Caco-2 (cell line): ENCODE measurements at regions not wholly inside any gene's neighbourhood (a gene's known extent, or its start where the extent isn't known, plus 50 kb on each side); places are given as distances from the start of the nearest gene placed in this dataset.

Source experiments
- BruUV-seq: library from RNA; stranded (reverse); fragments of 400-500 nt; replicated peaks from 2 replicates; lab custom pipeline; 2021; lab: Mats Ljungman, UMichigan
- CTCF ChIA-PET: fragments of 300-600 bp; sonication (Branson Sonifier 250); formaldehyde crosslinking; loops from one replicate; lab custom pipeline; 2022; ENCODE audit warnings: antibody characterized with exemption; lab: Charles Lee
- POLR2A ChIA-PET: fragments of 300-600 bp; sonication (Branson Sonifier 250); formaldehyde crosslinking; loops from one replicate; lab custom pipeline; 2022; ENCODE audit warnings: antibody characterized with exemption; lab: Charles Lee
- DNase-seq, 2 experiments: peaks; one replicate each; pipeline versions ENCODE4 v3.0.0 to v3.0.0-alpha.2; 2020 to 2022
- H3K27me3 ChIP-seq: replicated peaks from 2 replicates; pipeline ENCODE4 v1.6.0; 2011; ENCODE audit warnings: low read length; ENCODE audit not compliant: control insufficient read depth, insufficient read depth
- H3K36me3 ChIP-seq: 2 replicates; pipeline ENCODE4 v1.5.1; 2011; ENCODE audit warnings: low read length; ENCODE audit not compliant: control insufficient read depth, insufficient read depth
- H3K4me1 ChIP-seq: fragments of 250-450 bp; sonication (Bioruptor Pico); 2 replicates; pipeline ENCODE4 v1.5.1; 2020; ENCODE audit warnings: mild to moderate bottlenecking
- H3K4me3 ChIP-seq: 2 replicates; pipeline ENCODE4 v1.5.1; 2011; ENCODE audit warnings: low read depth, mild to moderate bottlenecking, control low read depth, low read length
- H3K9me3 ChIP-seq: fragments of 250-450 bp; sonication (Bioruptor Pico); 2 replicates; pipeline ENCODE4 v1.5.1; 2020; ENCODE audit warnings: mild to moderate bottlenecking, moderate library complexity
- H3K27ac Mint-ChIP-seq: one replicate; pipeline ENCODE4 v1.8.0; 2022; ENCODE audit warnings: mixed read lengths; ENCODE audit not compliant: unreplicated experiment
- H3K27me3 Mint-ChIP-seq: one replicate; pipeline ENCODE4 v1.8.0; 2022; ENCODE audit warnings: mixed read lengths; ENCODE audit not compliant: insufficient read depth, unreplicated experiment
- H3K36me3 Mint-ChIP-seq: one replicate; pipeline ENCODE4 v1.8.0; 2022; ENCODE audit warnings: mild to moderate bottlenecking, mixed read lengths; ENCODE audit not compliant: insufficient read depth, unreplicated experiment
- H3K4me1 Mint-ChIP-seq: one replicate; pipeline ENCODE4 v1.8.0; 2022; ENCODE audit warnings: low read depth, mixed read lengths; ENCODE audit not compliant: unreplicated experiment
- H3K4me3 Mint-ChIP-seq: one replicate; pipeline ENCODE4 v1.8.0; 2022; ENCODE audit warnings: mild to moderate bottlenecking, moderate library complexity, mixed read lengths; ENCODE audit not compliant: unreplicated experiment
- H3K9me3 Mint-ChIP-seq: one replicate; pipeline ENCODE4 v1.8.0; 2022; ENCODE audit warnings: mixed read lengths; ENCODE audit not compliant: unreplicated experiment
- CTCF ChIP-seq, 2 experiments: fragments of 200-600 bp in 1 of 2; IDR thresholded peaks; 1 replicate in 1 of 2; 2 replicates in 1 of 2; pipeline versions ENCODE4 v1.5.1 to v1.8.0; 2011 to 2022; ENCODE audit warnings: antibody characterized with exemption in 1 of 2, control low read depth in 1 of 2, inconsistent platforms in 1 of 2, low read depth in 1 of 2, low read length in 1 of 2, mild to moderate bottlenecking in 1 of 2, moderate library complexity in 1 of 2; ENCODE audit not compliant: insufficient read depth in 1 of 2, severe bottlenecking in 1 of 2, unreplicated experiment in 1 of 2
- intact Hi-C: fragments of 100-400 bp; cut with micrococcal nuclease; formaldehyde crosslinking; loops from one replicate; pipeline ENCODE4 v1.10.0; 2022; ENCODE audit not compliant: unreplicated experiment

DNA sequence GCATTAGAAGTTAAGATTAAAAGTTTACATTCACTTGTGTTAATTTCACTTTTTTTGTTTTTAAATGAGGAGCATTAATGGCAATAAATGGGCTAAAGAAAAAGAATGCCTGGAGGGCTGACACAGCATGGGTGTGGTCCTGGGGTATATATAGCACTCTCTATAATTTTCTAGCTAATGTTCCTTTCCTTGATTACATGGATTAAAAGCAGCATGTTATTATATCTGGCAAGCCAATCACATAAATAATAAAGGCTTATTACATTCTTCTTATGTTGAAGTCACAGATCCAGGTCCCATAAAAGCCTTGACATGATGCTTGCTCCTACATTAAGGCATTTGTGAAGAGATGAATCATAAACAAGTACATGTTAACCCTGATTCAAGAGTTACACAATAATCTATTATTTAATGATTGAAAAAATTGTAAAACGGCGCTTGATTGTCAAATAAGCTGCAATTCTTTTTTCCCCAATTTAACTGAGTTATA is 91.4 kb downstream of the LYPLAL1 start:
- H3K27me3 ChIP-seq = no peaks in the 10 kb centered on the region
- TF ChIP-seq CTCF (IDR thresholded peaks at IDR 0.05; ENCODE audit: insufficient read depth in 1 of 2, low read depth in 1 of 2, low read length in 1 of 2, severe bottlenecking in 1 of 2, unreplicated experiment in 1 of 2) = no peak
- BruUV-seq = no TSS peak
- no peaks in the 10 kb centered on the region for H3K36me3 ChIP-seq
- H3K4me3 ChIP-seq = no peak overlapping the region
- CTCF ChIA-PET = no interaction called here
- no peak overlapping the region for H3K27ac Mint-ChIP-seq
- H3K4me1 Mint-ChIP-seq = no peaks in the 10 kb centered on the region
- POLR2A ChIA-PET = no interaction called here
- DNase-seq = no peak
- intact Hi-C loops = no loop called here
- H3K9me3 Mint-ChIP-seq = peaks cover 15% of the 10 kb centered on the region
- H3K4me1 ChIP-seq = no peaks in the 10 kb centered on the region
- H3K4me3 Mint-ChIP-seq = no peak overlapping the region
- no peaks in the 10 kb centered on the region for H3K36me3 Mint-ChIP-seq
- peaks cover 16% of the 10 kb centered on the region for H3K9me3 ChIP-seq
- H3K27me3 Mint-ChIP-seq = no peaks in the 10 kb centered on the region

DNA sequence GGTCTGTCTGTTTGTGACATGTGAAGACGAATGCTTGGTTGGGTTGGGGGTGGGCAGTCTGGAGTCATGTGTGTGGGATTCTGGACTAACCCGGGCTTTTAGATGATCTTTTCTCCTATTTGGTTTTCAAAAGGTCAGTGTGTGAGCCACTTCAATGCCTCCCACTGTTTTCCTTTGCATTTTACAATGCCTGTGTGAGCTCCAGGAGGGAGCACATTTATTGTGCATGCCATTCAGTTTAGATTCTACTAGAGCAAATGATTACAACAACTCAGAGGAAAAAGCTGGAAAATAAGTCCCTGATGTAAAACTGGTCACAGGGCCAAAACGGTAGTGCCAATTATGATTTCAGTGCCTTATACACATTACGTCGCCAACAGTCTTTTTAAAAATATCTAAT is 90.9 kb downstream of the LYPLAL1 start:
- POLR2A ChIA-PET = no interaction called here
- no peaks in the 10 kb centered on the region for H3K4me1 ChIP-seq
- CTCF ChIA-PET = no interaction called here
- Mint-ChIP-seq H3K4me1 (no peaks in the 10 kb centered on the region), H3K36me3 (no peaks in the 10 kb centered on the region), H3K27me3 (no peaks in the 10 kb centered on the region), H3K9me3 (peaks cover 21% of the 10 kb centered on the region), H3K27ac (no peak overlapping the region), H3K4me3 (no peak overlapping the region)
- DNase-seq = no peak
- intact Hi-C loops = no loop called here
- H3K4me3 ChIP-seq = no peak overlapping the region
- TF ChIP-seq CTCF (IDR thresholded peaks at IDR 0.05; ENCODE audit: insufficient read depth in 1 of 2, low read depth in 1 of 2, low read length in 1 of 2, severe bottlenecking in 1 of 2, unreplicated experiment in 1 of 2) = no peak
- BruUV-seq = no TSS peak
- H3K27me3 ChIP-seq = no peaks in the 10 kb centered on the region
- H3K9me3 ChIP-seq = peaks cover 19% of the 10 kb centered on the region
- H3K36me3 ChIP-seq = no peaks in the 10 kb centered on the region
